HG03354 (cell line): ENCODE measurements at regions not wholly inside any gene's neighbourhood (a gene's known extent, or its start where the extent isn't known, plus 50 kb on each side); places are given as distances from the start of the nearest gene placed in this dataset.

ENCODE experiments used
- ATAC-seq: cut with Tn5 transposase; IDR thresholded peaks from one replicate; pipeline ENCODE4 v1.9.1; 2021; ENCODE audit warnings: mild to moderate bottlenecking; ENCODE audit not compliant: unreplicated experiment, poor library complexity, severe bottlenecking

GRCh38 chr5:163760498-163760897, 255.1 kb downstream of the MAT2B start:
- ATAC-seq = no peak

GRCh38 chr5:163766936-163767670, 261.7 kb downstream of the MAT2B start:
- no peak for ATAC-seq

GRCh38 chr5:163770625-163771024, 265.2 kb downstream of the MAT2B start:
- ATAC-seq = no peak

GRCh38 chr5:163772241-163772640, 266.8 kb downstream of the MAT2B start:
- ATAC-seq = no peak

GRCh38 chr5:163772644-163773043, 267.2 kb downstream of the MAT2B start:
- ATAC-seq = no peak

GRCh38 chr5:163773226-163773625, 267.8 kb downstream of the MAT2B start:
- ATAC-seq = no peak

- no peak for ATAC-seq
Measured at GRCh38 chr5:163789870-163790269, 284.5 kb downstream of the MAT2B start.

- ATAC-seq = no peak
Measured at GRCh38 chr5:163790497-163790896, 285.1 kb downstream of the MAT2B start.

- no peak for ATAC-seq
Measured at GRCh38 chr5:163794993-163795392, 289.6 kb downstream of the MAT2B start.

- no peak for ATAC-seq
Measured at GRCh38 chr5:163807781-163808180, 302.4 kb downstream of the MAT2B start.

- ATAC-seq = no peak
Measured at GRCh38 chr5:163809473-163809872, 304.1 kb downstream of the MAT2B start.

- no peak for ATAC-seq
Measured at GRCh38 chr5:163813900-163814299, 308.5 kb downstream of the MAT2B start.

GRCh38 chr5:163815240-163815791, 309.9 kb downstream of the MAT2B start:
- no peak for ATAC-seq

GRCh38 chr5:163821142-163821541, 315.7 kb downstream of the MAT2B start:
- ATAC-seq = no peak

- no peak for ATAC-seq
Measured at GRCh38 chr5:163822548-163822947, 317.1 kb downstream of the MAT2B start.

- ATAC-seq = no peak
Measured at GRCh38 chr5:163825661-163826060, 320.2 kb downstream of the MAT2B start.

- ATAC-seq = no peak
Measured at GRCh38 chr5:163826201-163826600, 320.8 kb downstream of the MAT2B start.

- no peak for ATAC-seq
Measured at GRCh38 chr5:163832155-163832554, 326.7 kb downstream of the MAT2B start.

- no peak for ATAC-seq
Measured at GRCh38 chr5:163838738-163839137, 333.3 kb downstream of the MAT2B start.

- no peak for ATAC-seq
Measured at GRCh38 chr5:163846512-163846911, 341.1 kb downstream of the MAT2B start.

- ATAC-seq = no peak
Measured at GRCh38 chr5:163855754-163856153, 350.3 kb downstream of the MAT2B start.

- ATAC-seq = no peak
Measured at GRCh38 chr5:163861670-163862069, 356.3 kb downstream of the MAT2B start.
